Loucy (cell line): ENCODE measurements at regions not wholly inside any gene's neighbourhood (a gene's known extent, or its start where the extent isn't known, plus 50 kb on each side); places are given as distances from the start of the nearest gene placed in this dataset.

Experiments
- CTCF ChIP-seq: fragments of 200-600 bp; sonication (generic); conservative IDR thresholded peaks from 2 replicates; pipeline ENCODE4 v1.5.1; 2014; ENCODE audit warnings: mild to moderate bottlenecking, antibody characterized with exemption, low read length
- EZH2phosphoT487 ChIP-seq: fragments of 200-600 bp; IDR thresholded peaks from 2 replicates; pipeline ENCODE4 v1.6.1; 2018; ENCODE audit warnings: antibody characterized with exemption, mild to moderate bottlenecking, moderate library complexity, borderline replicate concordance

- TF ChIP-seq CTCF (no peak), EZH2phosphoT487 (no peak)
These were observed 91.3 kb upstream of the PRDM1 start for GRCh38 chr6:105994591-105995390.
